ENCODE measurements at regions not wholly inside any gene's neighbourhood (a gene's known extent, or its start where the extent isn't known, plus 50 kb on each side); places are given as distances from the start of the nearest gene placed in this dataset.

- CTCF ChIA-PET, result no interaction called here
- no peaks in the 10 kb centered on the region for H3K9me3 ChIP-seq (ENCODE audit: control insufficient read depth in 1 of 2, insufficient read depth in 1 of 2, low read depth in 1 of 2, low read length in 2 of 2)
- intact Hi-C loops (cut with micrococcal nuclease), result no loop called here
- ATAC-seq, result no peak
- H3K4me1 ChIP-seq (ENCODE audit: control insufficient read depth in 1 of 2, insufficient read depth in 2 of 2, low read length in 2 of 2), result no peaks in the 10 kb centered on the region
- no peak overlapping the region for H3K27ac ChIP-seq (ENCODE audit: low read depth, low read length)
- H3K79me2 ChIP-seq (ENCODE audit: insufficient read depth, low read length), result no peaks in the 10 kb centered on the region
- POLR2A ChIA-PET, result no interaction called here
- no TSS peak for BruUV-seq (replicated peaks)
- H2AFZ ChIP-seq (ENCODE audit: low read depth, low read length, poor library complexity, severe bottlenecking), result no peak overlapping the region
- H4K20me1 ChIP-seq (ENCODE audit: insufficient read depth), result no peaks in the 10 kb centered on the region
- H3K4me2 ChIP-seq (ENCODE audit: low read length), result no peak overlapping the region
- no peak for DNase-seq (ENCODE audit: low read depth, low spot score)
- no peak overlapping the region for H3K9ac ChIP-seq (ENCODE audit: low read length)
- RAD21 ChIA-PET (ENCODE audit: low non-redundant PET in 1 of 2, low total read pairs in 2 of 2, uncharacterized antibody in 2 of 2, unreplicated experiment in 2 of 2), result no interaction called here
- no peaks in the 10 kb centered on the region for H3K27me3 ChIP-seq (ENCODE audit: insufficient read depth, low read length)
- H3K4me3 ChIP-seq (replicated peaks in 1 of 2; ENCODE audit: low read depth in 1 of 2, low read length in 2 of 2), result no peak overlapping the region
- H3K9me2 ChIP-seq (ENCODE audit: insufficient read depth), result no peaks in the 10 kb centered on the region
- no peaks in the 10 kb centered on the region for H3K36me3 ChIP-seq (ENCODE audit: control insufficient read depth in 1 of 2, insufficient read depth in 2 of 2, low read length in 2 of 2)
- TF ChIP-seq EZH2 (IDR thresholded peaks at IDR 0.05) (no peak), EGR1 (IDR thresholded peaks at IDR 0.05; ENCODE audit: low read depth) (no peak), ZFX (IDR thresholded peaks at IDR 0.05) (no peak), EZH2phosphoT487 (IDR thresholded peaks at IDR 0.05; ENCODE audit: borderline replicate concordance) (no peak), POLR2AphosphoS5 (IDR thresholded peaks at IDR 0.05; ENCODE audit: low read depth, low read length) (no peak), SP1 (IDR thresholded peaks at IDR 0.05; ENCODE audit: low read depth) (no peak), CBX3 (IDR thresholded peaks at IDR 0.05; ENCODE audit: low read depth) (no peak), YY1 (IDR thresholded peaks at IDR 0.05; ENCODE audit: extremely low read depth, insufficient replicate concordance, low read depth, low read length) (no peak), SRF (IDR thresholded peaks at IDR 0.05; ENCODE audit: low read depth) (no peak)
- TF ChIP-seq, protein P1, sequence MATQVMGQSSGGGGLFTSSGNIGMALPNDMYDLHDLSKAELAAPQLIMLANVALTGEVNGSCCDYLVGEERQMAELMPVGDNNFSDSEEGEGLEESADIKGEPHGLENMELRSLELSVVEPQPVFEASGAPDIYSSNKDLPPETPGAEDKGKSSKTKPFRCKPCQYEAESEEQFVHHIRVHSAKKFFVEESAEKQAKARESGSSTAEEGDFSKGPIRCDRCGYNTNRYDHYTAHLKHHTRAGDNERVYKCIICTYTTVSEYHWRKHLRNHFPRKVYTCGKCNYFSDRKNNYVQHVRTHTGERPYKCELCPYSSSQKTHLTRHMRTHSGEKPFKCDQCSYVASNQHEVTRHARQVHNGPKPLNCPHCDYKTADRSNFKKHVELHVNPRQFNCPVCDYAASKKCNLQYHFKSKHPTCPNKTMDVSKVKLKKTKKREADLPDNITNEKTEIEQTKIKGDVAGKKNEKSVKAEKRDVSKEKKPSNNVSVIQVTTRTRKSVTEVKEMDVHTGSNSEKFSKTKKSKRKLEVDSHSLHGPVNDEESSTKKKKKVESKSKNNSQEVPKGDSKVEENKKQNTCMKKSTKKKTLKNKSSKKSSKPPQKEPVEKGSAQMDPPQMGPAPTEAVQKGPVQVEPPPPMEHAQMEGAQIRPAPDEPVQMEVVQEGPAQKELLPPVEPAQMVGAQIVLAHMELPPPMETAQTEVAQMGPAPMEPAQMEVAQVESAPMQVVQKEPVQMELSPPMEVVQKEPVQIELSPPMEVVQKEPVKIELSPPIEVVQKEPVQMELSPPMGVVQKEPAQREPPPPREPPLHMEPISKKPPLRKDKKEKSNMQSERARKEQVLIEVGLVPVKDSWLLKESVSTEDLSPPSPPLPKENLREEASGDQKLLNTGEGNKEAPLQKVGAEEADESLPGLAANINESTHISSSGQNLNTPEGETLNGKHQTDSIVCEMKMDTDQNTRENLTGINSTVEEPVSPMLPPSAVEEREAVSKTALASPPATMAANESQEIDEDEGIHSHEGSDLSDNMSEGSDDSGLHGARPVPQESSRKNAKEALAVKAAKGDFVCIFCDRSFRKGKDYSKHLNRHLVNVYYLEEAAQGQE (IDR thresholded peaks at IDR 0.05; ENCODE audit: low read depth), result no peak
These were observed 176.5 kb downstream of the SNX18 start for GRCh38 chr5:54693936-54694657.

Measured in HCT116 (cell line).